NCI-H128 (cell line): ENCODE measurements at regions not wholly inside any gene's neighbourhood (a gene's known extent, or its start where the extent isn't known, plus 50 kb on each side); places are given as distances from the start of the nearest gene placed in this dataset.
"Not testable (repeated sequence)": the region's sequence is repeated elsewhere in the genome, so short reads cannot be mapped to it uniquely, and the experiment has no call there.

ENCODE experiments used
- DNase-seq: peaks from one replicate; lab custom pipeline; 2025; ENCODE audit not compliant: unreplicated experiment; lab: John Stamatoyannopoulos, UW

GRCh38 chr10:25707976-25708671 lies 225.9 kb upstream of the MYO3A start:
- DNase-seq, result no peak

DNA sequence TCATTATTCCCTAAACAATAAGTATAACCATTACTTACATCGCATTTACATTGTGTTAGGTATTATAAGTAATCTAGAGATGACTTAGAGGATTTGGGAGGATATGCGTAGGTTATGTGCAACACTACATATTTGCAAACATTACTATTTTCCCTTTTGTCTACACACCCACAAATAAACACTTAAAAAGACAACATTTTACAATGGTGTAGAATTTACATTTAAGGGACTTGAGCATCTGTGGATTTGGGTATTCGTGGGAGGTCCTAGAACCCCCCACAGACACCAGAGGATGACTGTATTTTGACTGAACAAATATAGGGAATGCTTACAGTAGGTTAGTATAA lies 220.2 kb upstream of the MYO3A start:
- DNase-seq, result no peak

DNA sequence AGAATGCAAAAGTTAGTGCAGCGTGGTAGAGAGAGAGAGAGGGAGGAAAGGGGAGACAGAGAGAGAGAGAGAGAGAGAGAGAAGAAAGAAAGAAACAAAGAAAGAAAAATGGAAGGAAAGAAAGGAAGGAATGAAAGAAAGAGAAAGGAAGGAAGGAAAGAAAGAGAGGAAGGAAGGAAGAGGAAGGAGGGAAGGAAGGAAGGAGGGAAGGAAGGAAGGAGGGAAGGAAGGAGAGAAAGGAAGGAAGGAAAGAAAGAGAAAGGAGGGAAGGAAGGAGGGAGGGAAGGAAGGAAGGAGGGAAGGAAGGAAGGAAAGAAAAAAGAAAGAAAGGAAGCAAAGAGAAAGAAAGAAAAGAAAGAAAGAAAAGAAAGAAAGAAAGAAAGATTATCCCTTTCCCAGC lies 209.8 kb upstream of the MYO3A start:
- no peak for DNase-seq

DNA sequence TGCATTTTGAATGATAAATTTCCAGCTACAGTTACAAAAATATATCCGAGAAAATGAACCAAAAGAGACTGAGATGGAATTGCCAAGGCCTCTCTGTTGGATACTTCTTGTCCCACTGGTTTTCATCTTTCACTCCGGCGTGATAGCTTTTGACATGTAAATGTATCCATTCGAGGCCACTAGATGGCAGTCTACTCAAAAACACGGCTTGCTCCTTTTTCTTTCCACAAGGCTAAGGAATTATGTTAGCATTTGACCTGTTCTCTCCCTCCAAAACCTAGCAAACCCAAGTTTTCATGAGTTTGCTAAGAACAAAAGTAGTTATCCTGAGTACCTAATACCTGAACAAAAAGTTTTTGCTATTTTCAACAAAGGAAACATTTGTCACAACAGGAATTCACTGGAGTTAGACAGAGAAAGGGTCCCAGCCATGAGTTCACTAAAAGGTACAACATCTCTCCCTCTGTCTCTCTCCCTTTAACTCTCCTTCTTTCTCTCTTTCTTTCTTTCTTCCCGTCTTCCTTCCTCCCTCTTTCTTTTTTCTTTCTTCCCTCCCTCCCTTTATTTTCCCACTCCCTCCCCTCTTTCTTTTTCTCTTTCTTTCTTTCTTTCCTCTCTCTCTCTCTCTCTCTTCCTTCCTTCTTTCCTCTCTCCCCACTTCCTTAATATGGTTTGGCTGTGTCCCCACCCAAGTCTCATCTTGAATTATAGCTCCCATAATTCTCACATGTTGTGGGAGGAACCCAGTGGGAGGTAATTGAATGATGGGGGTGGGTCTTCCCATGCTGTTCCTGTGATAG lies 207.9 kb upstream of the MYO3A start:
- peak; percentile 31 for DNase-seq

DNA sequence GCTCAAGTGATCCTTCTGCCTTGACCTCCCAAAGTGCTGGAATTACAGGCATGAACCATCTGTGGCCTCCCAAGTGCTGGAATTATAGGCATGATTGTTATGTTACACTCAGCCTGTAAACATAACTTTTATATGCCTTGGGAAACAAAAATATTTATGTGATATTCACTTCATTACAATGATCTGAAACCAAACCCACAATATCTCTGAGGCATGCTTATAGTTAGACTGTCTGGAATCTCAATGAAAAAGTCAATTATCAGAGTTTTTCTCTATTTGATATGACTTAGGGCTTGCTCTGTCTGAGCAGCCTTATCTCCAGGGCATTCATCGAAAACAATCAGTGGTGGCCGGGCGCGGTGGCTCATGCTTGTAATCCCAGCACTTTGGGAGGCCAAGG lies 195.3 kb upstream of the MYO3A start:
- DNase-seq, result no peak

DNA sequence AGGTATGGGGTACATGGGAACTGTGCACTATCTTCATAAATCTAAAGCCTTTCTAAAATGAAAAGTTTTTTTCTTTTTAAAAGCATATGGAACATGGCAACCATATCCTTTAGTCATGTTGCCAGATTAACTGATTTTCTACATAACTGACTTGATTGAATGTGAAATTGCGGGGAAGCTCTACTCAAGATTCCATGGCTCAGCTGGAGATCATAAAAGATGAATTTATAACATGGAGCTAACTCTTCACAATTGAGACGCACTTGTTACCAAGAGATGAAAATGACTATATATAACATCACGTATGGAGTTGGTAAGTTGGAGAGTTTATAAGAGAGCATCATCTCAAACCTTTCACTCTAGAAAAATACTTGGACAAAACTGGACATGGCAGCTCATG lies 190.2 kb upstream of the MYO3A start:
- DNase-seq, result no peak

- DNase-seq, result no peak
Observed at GRCh38 chr10:25744574-25744973, 189.5 kb upstream of the MYO3A start.

DNA sequence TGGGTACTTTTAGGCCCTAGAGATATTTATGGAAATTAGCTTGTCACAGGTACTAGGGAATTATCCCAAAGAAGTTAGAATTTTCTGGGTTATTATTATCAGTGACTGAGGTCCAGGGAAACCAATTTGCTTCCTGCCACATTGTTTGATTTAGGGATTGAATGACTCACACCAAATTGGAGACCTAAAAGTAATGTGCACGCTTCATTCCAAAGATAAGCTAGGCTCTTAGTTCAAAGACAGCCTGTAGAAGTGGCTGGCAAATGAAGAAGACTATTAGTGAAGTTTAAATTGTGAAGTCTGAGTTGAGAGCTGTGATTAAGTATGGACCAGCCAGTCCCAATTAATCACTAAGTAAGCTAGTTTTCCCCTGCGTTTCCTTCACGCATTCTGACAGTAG lies 188.1 kb upstream of the MYO3A start:
- no peak for DNase-seq

GRCh38 chr10:25747084-25747483 lies 186.9 kb upstream of the MYO3A start:
- no peak for DNase-seq

DNA sequence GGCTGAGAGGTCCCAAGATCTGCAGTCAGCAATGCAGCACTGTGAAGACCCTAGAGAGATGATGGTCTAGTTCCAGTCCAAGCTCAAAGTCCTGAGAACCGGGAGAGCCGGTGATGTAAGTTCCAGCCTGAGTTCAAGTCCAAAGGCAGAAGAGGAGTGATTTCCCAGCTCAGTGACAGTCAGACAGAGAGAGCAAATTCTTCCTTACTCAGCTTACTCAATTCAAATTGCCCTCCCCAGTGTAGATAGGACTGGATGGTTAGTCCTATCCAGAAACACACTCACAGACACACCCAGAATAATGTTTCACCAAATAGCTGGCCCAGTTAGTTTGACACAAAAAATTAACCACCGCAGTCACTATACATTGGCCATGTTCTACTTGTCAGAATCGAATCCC lies 185.5 kb upstream of the MYO3A start:
- no peak for DNase-seq

DNA sequence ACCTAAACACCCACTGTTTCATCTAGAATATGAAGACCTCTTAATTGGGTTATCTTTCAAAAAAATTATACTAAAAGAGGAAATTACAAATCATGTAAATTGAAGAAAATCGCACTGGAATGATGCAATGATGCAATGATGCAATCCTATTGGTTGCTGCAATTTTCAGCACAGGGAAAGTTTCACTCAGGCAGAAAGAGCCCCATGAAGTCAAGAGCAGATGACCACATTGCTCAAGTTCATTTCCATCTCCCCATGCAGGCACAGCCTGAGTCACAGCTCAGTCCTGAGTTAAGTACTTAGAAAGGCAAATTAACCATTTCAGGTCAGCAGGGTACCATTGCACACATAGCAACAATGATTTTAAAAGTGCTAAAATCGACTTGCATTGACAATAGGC lies 180.3 kb upstream of the MYO3A start:
- no peak for DNase-seq

GRCh38 chr10:25755874-25756273 lies 178.2 kb upstream of the MYO3A start:
- not testable (repeated sequence) for DNase-seq

- no peak for DNase-seq
Observed at GRCh38 chr10:25756784-25757183, 177.2 kb upstream of the MYO3A start.

GRCh38 chr10:25758041-25758457 lies 176.0 kb upstream of the MYO3A start:
- peak; percentile 28 for DNase-seq

- no peak for DNase-seq
Observed at GRCh38 chr10:25758511-25758910, 175.5 kb upstream of the MYO3A start.

- no peak for DNase-seq
Observed at GRCh38 chr10:25761937-25762336, 172.1 kb upstream of the MYO3A start.

DNA sequence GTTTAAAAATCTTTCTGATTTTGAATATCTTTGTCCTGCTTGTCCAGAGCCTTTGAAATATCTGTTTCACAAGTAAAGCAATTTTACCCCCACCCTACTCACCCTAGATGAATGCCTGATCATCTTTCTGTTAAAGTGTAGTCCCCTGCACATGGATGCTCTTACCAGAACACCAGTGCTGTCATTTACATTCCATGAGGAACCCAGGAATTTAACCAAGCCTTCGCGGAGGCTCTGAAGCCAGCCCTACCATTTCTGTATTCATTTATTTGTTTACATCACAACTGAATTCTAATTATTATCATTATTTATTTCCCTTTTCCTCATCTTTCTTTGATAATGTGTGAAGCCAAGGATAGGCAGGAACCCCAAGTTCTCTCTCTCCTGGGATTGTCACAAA lies 167.8 kb upstream of the MYO3A start:
- DNase-seq, result no peak

- no peak for DNase-seq
Observed at GRCh38 chr10:25766687-25767221, 167.3 kb upstream of the MYO3A start.

- no peak for DNase-seq
Observed at GRCh38 chr10:25768167-25768566, 165.9 kb upstream of the MYO3A start.

DNA sequence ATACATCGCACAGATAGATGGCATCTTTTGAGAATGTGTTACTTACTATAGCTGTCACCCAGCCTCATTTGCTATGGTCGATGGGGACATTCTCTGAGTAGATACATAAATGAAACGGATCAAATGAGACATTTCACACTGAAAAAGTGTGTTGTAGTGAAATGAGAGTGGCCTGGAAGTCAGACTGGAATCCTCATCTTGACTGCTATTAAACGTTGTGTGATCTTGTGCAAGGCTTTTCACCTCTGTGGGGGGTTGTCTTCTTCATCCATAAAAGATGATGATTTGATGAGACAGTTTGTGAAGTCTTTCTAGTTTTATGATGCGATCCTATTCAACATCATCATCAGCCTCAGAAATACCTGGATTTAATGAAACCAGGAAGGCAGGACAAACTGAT lies 155.4 kb upstream of the MYO3A start:
- no peak for DNase-seq

- no peak for DNase-seq
Observed at GRCh38 chr10:25786161-25786560, 147.9 kb upstream of the MYO3A start.

GRCh38 chr10:25786899-25787298 lies 147.1 kb upstream of the MYO3A start:
- no peak for DNase-seq
